ENCODE measurements at regions not wholly inside any gene's neighbourhood (a gene's known extent, or its start where the extent isn't known, plus 50 kb on each side); places are given as distances from the start of the nearest gene placed in this dataset.

GRCh38 chr14:34348592-34348991 is 113.4 kb downstream of the SPTSSA start:
- no peak for DNase-seq (ENCODE audit: low spot score)

GRCh38 chr14:34347683-34348082 is 114.4 kb downstream of the SPTSSA start:
- DNase-seq (ENCODE audit: low spot score), result no peak

- no peak for DNase-seq (ENCODE audit: low spot score)
Observed at GRCh38 chr14:34345718-34346465, 116.1 kb downstream of the SPTSSA start.

GRCh38 chr14:34344318-34344717 is 117.7 kb downstream of the SPTSSA start:
- no peak for DNase-seq (ENCODE audit: low spot score)

- no peak for DNase-seq (ENCODE audit: low spot score)
Observed at GRCh38 chr14:34340025-34340625, 121.9 kb downstream of the SPTSSA start.

- no peak for DNase-seq (ENCODE audit: low spot score)
Observed at GRCh38 chr14:34338056-34338455, 124.0 kb downstream of the SPTSSA start.

- DNase-seq (ENCODE audit: low spot score), result no peak
Observed at GRCh38 chr14:34336501-34336900, 125.5 kb downstream of the SPTSSA start.

- no peak for DNase-seq (ENCODE audit: low spot score)
Observed at GRCh38 chr14:34335968-34336367, 126.1 kb downstream of the SPTSSA start.

GRCh38 chr14:34334329-34334728 is 127.7 kb downstream of the SPTSSA start:
- DNase-seq (ENCODE audit: low spot score), result no peak

- DNase-seq (ENCODE audit: low spot score), result peak; percentile 78
Observed at GRCh38 chr14:34331728-34332623, 130.1 kb downstream of the SPTSSA start.

- no peak for DNase-seq (ENCODE audit: low spot score)
Observed at GRCh38 chr14:34330846-34331245, 131.2 kb downstream of the SPTSSA start.

GRCh38 chr14:34329301-34329700 is 132.7 kb downstream of the SPTSSA start:
- no peak for DNase-seq (ENCODE audit: low spot score)

GRCh38 chr14:34328178-34328577 is 133.9 kb downstream of the SPTSSA start:
- no peak for DNase-seq (ENCODE audit: low spot score)

GRCh38 chr14:34325493-34325892 is 136.5 kb downstream of the SPTSSA start:
- no peak for DNase-seq (ENCODE audit: low spot score)

GRCh38 chr14:34324363-34324795 is 137.7 kb downstream of the SPTSSA start:
- peak; percentile 64 for DNase-seq (ENCODE audit: low spot score)

- peak; percentile 72 for DNase-seq (ENCODE audit: low spot score)
Observed at GRCh38 chr14:34322940-34323418, 139.1 kb downstream of the SPTSSA start.

- no peak for DNase-seq (ENCODE audit: low spot score)
Observed at GRCh38 chr14:34319140-34319539, 142.9 kb downstream of the SPTSSA start.

GRCh38 chr14:34318014-34318413 is 144.0 kb downstream of the SPTSSA start:
- no peak for DNase-seq (ENCODE audit: low spot score)

- DNase-seq (ENCODE audit: low spot score), result no peak
Observed at GRCh38 chr14:34310724-34311123, 151.3 kb downstream of the SPTSSA start.

- DNase-seq (ENCODE audit: low spot score), result no peak
Observed at GRCh38 chr14:34303811-34304210, 158.2 kb downstream of the SPTSSA start.

GRCh38 chr14:34302654-34303053 is 159.4 kb downstream of the SPTSSA start:
- DNase-seq (ENCODE audit: low spot score), result no peak

- DNase-seq (ENCODE audit: low spot score), result peak; percentile 31
Observed at GRCh38 chr14:34300882-34301734, 160.9 kb downstream of the SPTSSA start.

Measured in LoVo (cell line).